GM18867 (cell line): ENCODE measurements at regions not wholly inside any gene's neighbourhood (a gene's known extent, or its start where the extent isn't known, plus 50 kb on each side); places are given as distances from the start of the nearest gene placed in this dataset.
"Not testable (repeated sequence)": the region's sequence is repeated elsewhere in the genome, so short reads cannot be mapped to it uniquely, and the experiment has no call there.

ENCODE experiments used
- ATAC-seq: cut with Tn5 transposase; IDR thresholded peaks from one replicate; pipeline ENCODE4 v1.9.1; 2021; ENCODE audit warnings: mild to moderate bottlenecking, moderate library complexity; ENCODE audit not compliant: unreplicated experiment

- no peak for ATAC-seq
These were observed 218.1 kb upstream of the FAM78B start for GRCh38 chr1:166384948-166385347.

GRCh38 chr1:166390366-166391033, 223.7 kb upstream of the FAM78B start:
- no peak for ATAC-seq

GRCh38 chr1:166391279-166392066, 224.7 kb upstream of the FAM78B start:
- no peak for ATAC-seq

- no peak for ATAC-seq
These were observed 228.9 kb upstream of the FAM78B start for GRCh38 chr1:166395729-166396128.

DNA sequence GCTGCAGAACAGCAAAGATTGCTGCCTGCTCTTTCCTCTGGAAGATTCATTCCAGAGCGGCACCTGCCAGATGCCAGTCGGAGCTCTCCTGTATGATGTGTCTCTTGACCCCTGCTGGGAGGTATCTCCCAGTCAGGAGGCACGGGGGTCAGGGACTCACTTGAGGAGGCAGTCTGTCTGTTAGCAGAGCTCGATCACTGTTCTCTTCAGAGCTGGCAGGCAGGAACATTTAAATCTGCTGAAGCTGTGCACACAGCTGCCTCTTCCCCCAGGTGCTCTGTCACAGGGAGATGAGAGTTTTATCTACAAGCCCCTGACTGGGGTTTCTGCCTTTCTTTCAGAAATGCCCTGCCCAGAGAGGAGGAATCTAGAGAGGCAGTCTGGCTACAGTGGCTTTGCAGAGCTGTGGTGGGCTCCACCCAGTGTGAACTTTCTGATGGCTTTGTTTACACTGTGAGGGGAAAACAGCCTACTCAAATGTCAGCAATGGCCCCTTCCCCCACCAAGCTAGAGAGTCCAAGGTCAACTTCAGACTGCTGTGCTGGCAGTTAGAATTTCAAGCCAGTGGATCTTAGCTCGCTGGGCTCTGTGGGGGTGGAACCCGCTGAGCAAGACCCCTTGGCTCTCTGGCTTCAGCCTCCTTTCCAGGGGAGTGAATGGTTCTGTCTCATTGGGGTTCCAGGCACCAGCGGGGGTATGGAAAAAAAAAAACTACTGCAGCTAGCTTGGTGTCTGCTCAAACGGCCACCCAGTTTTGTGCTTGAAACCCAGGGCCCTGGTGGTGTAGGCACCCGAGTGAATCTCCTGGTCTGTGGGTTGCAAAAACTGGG, 242.7 kb upstream of the FAM78B start:
- ATAC-seq = not testable (repeated sequence)

DNA sequence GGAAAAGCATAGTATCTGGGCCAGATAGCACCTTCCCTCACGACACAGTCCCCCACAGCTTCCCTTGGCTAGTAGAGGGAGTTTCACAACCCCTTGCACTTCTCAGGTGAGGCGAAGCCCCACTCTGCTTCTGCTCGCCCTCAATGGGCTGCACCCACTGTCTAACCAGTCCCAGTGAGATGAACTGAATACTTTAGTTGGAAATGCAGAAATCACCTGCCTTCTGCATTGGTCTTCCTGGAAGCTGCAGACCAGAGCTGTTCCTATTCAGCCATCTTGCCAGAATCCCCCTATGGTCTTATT, 243.2 kb upstream of the FAM78B start:
- ATAC-seq = no peak

DNA sequence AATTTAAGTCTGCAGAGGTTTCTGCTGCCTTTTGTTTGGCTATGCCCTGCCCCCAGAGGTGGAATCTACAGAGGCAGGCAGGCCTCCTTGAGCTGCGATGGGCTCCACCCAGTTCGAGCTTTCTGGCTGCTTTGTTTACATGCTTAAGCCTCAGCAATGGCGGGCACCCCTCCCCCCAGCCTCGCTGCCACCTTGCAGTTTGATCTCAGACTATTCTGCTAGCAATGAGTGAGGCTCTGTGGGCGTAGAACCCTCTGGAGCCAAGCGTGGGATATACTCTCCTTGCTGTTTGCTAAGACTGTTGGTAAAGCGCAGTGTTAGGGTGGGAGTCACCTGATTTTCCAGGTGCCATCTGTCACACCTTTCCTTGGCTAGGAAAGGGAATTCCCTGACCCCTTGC, 250.0 kb upstream of the FAM78B start:
- ATAC-seq = not testable (repeated sequence)

- ATAC-seq = no peak
These were observed 251.6 kb upstream of the FAM78B start for GRCh38 chr1:166418344-166418933.

GRCh38 chr1:166422586-166422985, 255.8 kb upstream of the FAM78B start:
- ATAC-seq = not testable (repeated sequence)

- ATAC-seq = no peak
These were observed 265.9 kb upstream of the FAM78B start for GRCh38 chr1:166432655-166433054.

- peak; percentile 70 for ATAC-seq
These were observed 266.9 kb upstream of the FAM78B start for GRCh38 chr1:166433404-166434304.

DNA sequence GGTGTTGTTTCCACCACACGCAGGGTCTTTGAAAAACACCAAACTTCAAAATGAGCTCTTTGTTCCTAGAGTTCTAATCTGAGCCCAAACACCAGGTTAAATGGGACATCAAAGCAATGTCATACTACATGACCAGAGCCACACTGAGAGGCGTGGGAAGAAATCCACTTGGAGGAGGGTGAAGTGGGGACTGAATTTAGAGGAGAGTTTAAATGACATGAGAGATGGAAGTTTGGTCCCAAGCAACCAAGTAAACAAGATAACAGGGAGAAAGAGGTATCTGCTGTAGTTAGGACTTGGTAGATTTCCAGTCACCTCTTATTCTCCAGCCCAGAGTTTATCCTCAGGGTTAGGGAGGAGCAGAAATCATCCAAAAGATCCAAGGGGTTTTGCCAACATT, 290.9 kb upstream of the FAM78B start:
- no peak for ATAC-seq

GRCh38 chr1:166464333-166464732, 297.5 kb upstream of the FAM78B start:
- no peak for ATAC-seq

GRCh38 chr1:166470014-166470413, 303.2 kb upstream of the FAM78B start:
- ATAC-seq = no peak

DNA sequence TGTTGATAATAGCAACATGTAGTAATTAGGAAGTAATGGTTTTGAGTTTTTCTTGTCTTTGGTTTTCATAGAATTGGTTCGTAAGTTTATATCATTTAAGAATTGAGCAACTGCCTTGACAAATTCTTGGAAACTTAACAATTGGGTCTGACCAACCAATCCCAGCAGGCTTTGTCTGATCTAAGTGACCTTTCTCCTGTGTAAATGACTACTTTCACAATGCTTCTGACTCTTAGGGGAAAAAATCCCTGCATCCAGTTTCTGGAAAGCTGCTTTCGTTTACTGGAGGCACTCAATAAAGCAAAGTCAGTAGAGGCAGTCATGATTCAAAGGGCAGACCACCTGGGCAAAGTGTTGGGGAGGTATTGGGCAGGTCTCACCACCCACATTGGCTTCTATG, 303.6 kb upstream of the FAM78B start:
- no peak for ATAC-seq

DNA sequence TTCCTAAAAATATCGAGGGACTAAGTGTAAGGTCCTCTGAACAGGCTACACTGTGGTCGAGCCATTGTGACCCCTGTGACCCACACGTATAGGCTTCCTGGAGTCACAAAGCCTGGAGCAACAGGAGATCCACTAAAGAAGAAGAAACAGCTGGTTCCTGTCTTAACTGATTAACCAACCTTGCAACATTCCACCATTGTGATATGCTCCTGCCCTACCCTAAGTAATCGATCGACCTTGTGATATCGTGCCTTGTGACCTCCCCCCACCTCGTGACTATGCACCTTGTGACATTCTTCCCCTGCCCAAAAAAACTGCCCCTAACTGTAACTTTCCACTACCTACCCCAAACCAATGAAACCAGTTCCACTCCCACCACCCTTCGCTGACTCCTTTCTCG, 304.6 kb upstream of the FAM78B start:
- ATAC-seq = no peak

GRCh38 chr1:166479052-166479631, 312.3 kb upstream of the FAM78B start:
- peak; percentile 86 for ATAC-seq

GRCh38 chr1:166484471-166484870, 317.7 kb upstream of the FAM78B start:
- ATAC-seq = no peak

GRCh38 chr1:166484871-166485270, 318.1 kb upstream of the FAM78B start:
- no peak for ATAC-seq

DNA sequence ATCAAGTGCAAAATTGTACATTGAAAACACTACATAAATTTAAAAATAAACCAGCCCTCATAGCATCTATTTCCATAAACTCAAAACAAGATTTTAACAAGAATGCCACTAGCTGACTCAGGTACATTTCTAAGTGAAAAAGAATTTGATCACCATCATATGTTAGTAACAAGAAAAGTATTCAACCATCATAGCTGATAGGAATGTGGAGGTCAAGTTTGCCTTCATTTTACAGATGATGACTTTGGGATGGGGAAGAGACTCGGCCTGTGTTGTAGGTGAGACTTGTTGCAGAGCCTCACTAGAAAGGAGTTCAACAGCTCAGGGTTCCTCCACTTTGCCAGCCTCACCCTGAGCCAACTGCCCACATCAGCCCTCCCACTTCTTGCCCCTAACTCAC, 318.8 kb upstream of the FAM78B start:
- no peak for ATAC-seq
